HG02840 (cell line): ENCODE measurements at regions not wholly inside any gene's neighbourhood (a gene's known extent, or its start where the extent isn't known, plus 50 kb on each side); places are given as distances from the start of the nearest gene placed in this dataset.

ENCODE experiments used
- ATAC-seq: cut with Tn5 transposase; IDR thresholded peaks from one replicate; pipeline ENCODE4 v1.9.1; 2021; ENCODE audit warnings: mild to moderate bottlenecking, moderate library complexity, moderate number of reproducible peaks; ENCODE audit not compliant: unreplicated experiment, low FRiP score

- no peak for ATAC-seq
Measured at GRCh38 chr5:89270901-89271300, 387.9 kb upstream of the MEF2C start.

GRCh38 chr5:89269721-89270120 is 386.7 kb upstream of the MEF2C start:
- ATAC-seq = no peak

- ATAC-seq = no peak
Measured at GRCh38 chr5:89268460-89268859, 385.5 kb upstream of the MEF2C start.

GRCh38 chr5:89267788-89268187 is 384.8 kb upstream of the MEF2C start:
- ATAC-seq = no peak

GRCh38 chr5:89265511-89266179 is 382.7 kb upstream of the MEF2C start:
- no peak for ATAC-seq

GRCh38 chr5:89263846-89264245 is 380.9 kb upstream of the MEF2C start:
- no peak for ATAC-seq

GRCh38 chr5:89262030-89262429 is 379.0 kb upstream of the MEF2C start:
- ATAC-seq = no peak

GRCh38 chr5:89260254-89260653 is 377.3 kb upstream of the MEF2C start:
- no peak for ATAC-seq

GRCh38 chr5:89255845-89256463 is 373.0 kb upstream of the MEF2C start:
- ATAC-seq = no peak

GRCh38 chr5:89253666-89254352 is 370.8 kb upstream of the MEF2C start:
- ATAC-seq = no peak

GRCh38 chr5:89246864-89247263 is 363.9 kb upstream of the MEF2C start:
- no peak for ATAC-seq

- ATAC-seq = no peak
Measured at GRCh38 chr5:89246252-89246651, 363.3 kb upstream of the MEF2C start.

- ATAC-seq = no peak
Measured at GRCh38 chr5:89243611-89244010, 360.6 kb upstream of the MEF2C start.

- ATAC-seq = no peak
Measured at GRCh38 chr5:89241186-89241585, 358.2 kb upstream of the MEF2C start.

GRCh38 chr5:89236900-89237299 is 353.9 kb upstream of the MEF2C start:
- no peak for ATAC-seq

GRCh38 chr5:89233462-89233861 is 350.5 kb upstream of the MEF2C start:
- ATAC-seq = no peak

GRCh38 chr5:89232139-89232603 is 349.2 kb upstream of the MEF2C start:
- ATAC-seq = peak; percentile 90

GRCh38 chr5:89230178-89230577 is 347.2 kb upstream of the MEF2C start:
- no peak for ATAC-seq

GRCh38 chr5:89229331-89230070 is 346.5 kb upstream of the MEF2C start:
- ATAC-seq = no peak

- ATAC-seq = no peak
Measured at GRCh38 chr5:89228355-89228754, 345.4 kb upstream of the MEF2C start.

GRCh38 chr5:89218364-89218763 is 335.4 kb upstream of the MEF2C start:
- no peak for ATAC-seq
